ENCODE measurements at regions not wholly inside any gene's neighbourhood (a gene's known extent, or its start where the extent isn't known, plus 50 kb on each side); places are given as distances from the start of the nearest gene placed in this dataset.

- no peak for DNase-seq
Measured at GRCh38 chr1:172810480-172811175, 151.7 kb downstream of the FASLG start.

GRCh38 chr1:172811694-172812093 is 152.8 kb downstream of the FASLG start:
- no peak for DNase-seq

GRCh38 chr1:172812118-172812517 is 153.2 kb downstream of the FASLG start:
- DNase-seq: no peak

GRCh38 chr1:172813330-172813729 is 154.4 kb downstream of the FASLG start:
- no peak for DNase-seq

GRCh38 chr1:172814428-172814827 is 155.5 kb downstream of the FASLG start:
- DNase-seq: no peak

GRCh38 chr1:172815740-172816139 is 156.8 kb downstream of the FASLG start:
- no peak for DNase-seq

- DNase-seq: no peak
Measured at GRCh38 chr1:172818841-172819527, 160.1 kb downstream of the FASLG start.

GRCh38 chr1:172820475-172821158 is 161.7 kb downstream of the FASLG start:
- DNase-seq: no peak

GRCh38 chr1:172821609-172822274 is 162.8 kb downstream of the FASLG start:
- no peak for DNase-seq

- DNase-seq: no peak
Measured at GRCh38 chr1:172822886-172823285, 164.0 kb downstream of the FASLG start.

GRCh38 chr1:172823534-172823933 is 164.6 kb downstream of the FASLG start:
- no peak for DNase-seq

- no peak for DNase-seq
Measured at GRCh38 chr1:172824209-172824608, 165.3 kb downstream of the FASLG start.

- DNase-seq: peak; percentile 51
Measured at GRCh38 chr1:172826096-172826741, 167.3 kb downstream of the FASLG start.

GRCh38 chr1:172827301-172827700 is 168.4 kb downstream of the FASLG start:
- DNase-seq: no peak

- DNase-seq: no peak
Measured at GRCh38 chr1:172827841-172828240, 168.9 kb downstream of the FASLG start.

- DNase-seq: no peak
Measured at GRCh38 chr1:172832006-172832725, 173.3 kb downstream of the FASLG start.

- no peak for DNase-seq
Measured at GRCh38 chr1:172833954-172834353, 175.1 kb downstream of the FASLG start.

GRCh38 chr1:172834609-172835008 is 175.7 kb downstream of the FASLG start:
- DNase-seq: no peak

- DNase-seq: no peak
Measured at GRCh38 chr1:172835834-172836233, 176.9 kb downstream of the FASLG start.

- no peak for DNase-seq
Measured at GRCh38 chr1:172837816-172838679, 179.1 kb downstream of the FASLG start.

GRCh38 chr1:172838680-172839313 is 179.9 kb downstream of the FASLG start:
- no peak for DNase-seq

All from amniotic stem cell (primary cell).